Parathyroid adenoma (tissue), 2 donors: ENCODE measurements at regions not wholly inside any gene's neighbourhood (a gene's known extent, or its start where the extent isn't known, plus 50 kb on each side); places are given as distances from the start of the nearest gene placed in this dataset.

ENCODE experiments used
- H2AFZ ChIP-seq: fragments of 300-600 bp; sonication (generic); one replicate; pipeline ENCODE4 v1.7.0; 2017; ENCODE audit warnings: antibody characterized with exemption, mild to moderate bottlenecking
- H3K27ac ChIP-seq: fragments of 300-600 bp; sonication (generic); one replicate; pipeline ENCODE4 v1.7.0; 2017
- H3K27me3 ChIP-seq: fragments of 300-600 bp; sonication (generic); one replicate; pipeline ENCODE4 v1.7.0; 2017; ENCODE audit warnings: low read length; ENCODE audit not compliant: control insufficient read depth, insufficient read depth
- H3K36me3 ChIP-seq: fragments of 300-600 bp; sonication (generic); one replicate; pipeline ENCODE4 v1.7.0; 2017; ENCODE audit warnings: low read length; ENCODE audit not compliant: control insufficient read depth, insufficient read depth
- H3K4me1 ChIP-seq: fragments of 300-600 bp; sonication (generic); one replicate; pipeline ENCODE4 v1.7.0; 2017; ENCODE audit warnings: control low read depth
- H3K4me2 ChIP-seq: fragments of 300-600 bp; sonication (generic); one replicate; pipeline ENCODE4 v1.7.0; 2017; ENCODE audit warnings: low read length
- H3K4me3 ChIP-seq: fragments of 300-600 bp; sonication (generic); one replicate; pipeline ENCODE4 v1.7.0; 2017; ENCODE audit warnings: low read depth, low read length
- H3K79me2 ChIP-seq: fragments of 300-600 bp; sonication (generic); one replicate; pipeline ENCODE4 v1.7.0; 2017; ENCODE audit warnings: control low read depth
- H3K9ac ChIP-seq: fragments of 300-600 bp; sonication (generic); one replicate; pipeline ENCODE4 v1.7.0; 2017; ENCODE audit warnings: mild to moderate bottlenecking
- H3K9me3 ChIP-seq: fragments of 300-600 bp; sonication (generic); one replicate; pipeline ENCODE4 v1.7.0; 2017; ENCODE audit warnings: low read length; ENCODE audit not compliant: control insufficient read depth
- TF ChIP-seq, protein P1 (sequence below): fragments of 300-600 bp; sonication (generic); IDR thresholded peaks from one replicate; pipeline ENCODE4 v1.7.0; 2017; ENCODE audit warnings: antibody characterized with exemption, mild to moderate bottlenecking
- donor health status: primary hyperparathyroidism.

DNA sequence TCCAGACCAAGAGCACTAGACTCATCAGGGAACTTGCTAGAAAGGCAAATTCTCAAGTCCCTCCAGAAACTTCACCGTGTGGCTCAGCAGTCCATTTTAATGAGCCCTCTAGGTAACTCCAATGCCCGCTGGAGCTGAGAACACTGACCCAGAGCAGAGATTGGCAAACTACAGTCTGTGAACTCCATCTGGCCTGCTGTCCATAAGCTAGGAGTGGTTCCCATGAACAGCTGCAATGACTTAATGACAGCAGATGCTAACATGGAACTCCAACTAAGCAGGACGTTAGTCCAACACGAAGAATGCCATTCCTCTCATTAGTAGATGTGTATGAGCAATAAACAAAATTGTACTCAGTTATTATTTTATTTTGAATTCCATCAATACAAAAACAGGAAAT, 371.9 kb downstream of the STK39 start:
- H3K27ac ChIP-seq = no peak overlapping the region
- no peaks in the 10 kb centered on the region for H3K9me3 ChIP-seq
- no peak overlapping the region for H3K9ac ChIP-seq
- H3K4me2 ChIP-seq = no peak overlapping the region
- TF ChIP-seq, protein P1, sequence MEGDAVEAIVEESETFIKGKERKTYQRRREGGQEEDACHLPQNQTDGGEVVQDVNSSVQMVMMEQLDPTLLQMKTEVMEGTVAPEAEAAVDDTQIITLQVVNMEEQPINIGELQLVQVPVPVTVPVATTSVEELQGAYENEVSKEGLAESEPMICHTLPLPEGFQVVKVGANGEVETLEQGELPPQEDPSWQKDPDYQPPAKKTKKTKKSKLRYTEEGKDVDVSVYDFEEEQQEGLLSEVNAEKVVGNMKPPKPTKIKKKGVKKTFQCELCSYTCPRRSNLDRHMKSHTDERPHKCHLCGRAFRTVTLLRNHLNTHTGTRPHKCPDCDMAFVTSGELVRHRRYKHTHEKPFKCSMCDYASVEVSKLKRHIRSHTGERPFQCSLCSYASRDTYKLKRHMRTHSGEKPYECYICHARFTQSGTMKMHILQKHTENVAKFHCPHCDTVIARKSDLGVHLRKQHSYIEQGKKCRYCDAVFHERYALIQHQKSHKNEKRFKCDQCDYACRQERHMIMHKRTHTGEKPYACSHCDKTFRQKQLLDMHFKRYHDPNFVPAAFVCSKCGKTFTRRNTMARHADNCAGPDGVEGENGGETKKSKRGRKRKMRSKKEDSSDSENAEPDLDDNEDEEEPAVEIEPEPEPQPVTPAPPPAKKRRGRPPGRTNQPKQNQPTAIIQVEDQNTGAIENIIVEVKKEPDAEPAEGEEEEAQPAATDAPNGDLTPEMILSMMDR = no peak
- H3K27me3 ChIP-seq = no peaks in the 10 kb centered on the region
- H2AFZ ChIP-seq = no peak overlapping the region
- H3K4me3 ChIP-seq = no peak overlapping the region
- H3K4me1 ChIP-seq = no peaks in the 10 kb centered on the region
- no peaks in the 10 kb centered on the region for H3K79me2 ChIP-seq
- no peaks in the 10 kb centered on the region for H3K36me3 ChIP-seq

DNA sequence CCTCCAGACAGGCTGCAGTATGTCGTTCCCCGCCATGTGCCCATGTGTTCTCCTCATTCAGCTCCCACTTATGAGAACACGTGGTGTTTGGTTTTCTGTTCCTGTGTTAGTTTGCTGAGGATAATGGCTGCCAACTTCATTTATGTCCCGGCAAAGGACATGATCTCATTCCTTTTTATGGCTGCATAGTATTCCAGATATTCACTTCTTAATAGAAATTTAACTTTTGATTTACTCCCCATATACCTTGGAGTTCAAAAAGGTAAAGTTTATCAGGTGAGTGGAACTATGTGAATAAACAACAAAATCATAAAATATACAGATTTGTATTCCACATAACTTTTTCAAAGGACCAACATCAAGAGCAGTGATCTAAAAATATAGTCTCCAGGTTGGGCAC, 372.6 kb downstream of the STK39 start:
- Histone ChIP-seq H3K9me3 (no peaks in the 10 kb centered on the region), H3K4me3 (no peak overlapping the region), H3K27me3 (no peaks in the 10 kb centered on the region), H2AFZ (no peak overlapping the region), H3K27ac (no peak overlapping the region), H3K36me3 (no peaks in the 10 kb centered on the region), H3K4me1 (no peaks in the 10 kb centered on the region), H3K79me2 (no peaks in the 10 kb centered on the region), H3K9ac (no peak overlapping the region), H3K4me2 (no peak overlapping the region)
- TF ChIP-seq, protein P1 = no peak

DNA sequence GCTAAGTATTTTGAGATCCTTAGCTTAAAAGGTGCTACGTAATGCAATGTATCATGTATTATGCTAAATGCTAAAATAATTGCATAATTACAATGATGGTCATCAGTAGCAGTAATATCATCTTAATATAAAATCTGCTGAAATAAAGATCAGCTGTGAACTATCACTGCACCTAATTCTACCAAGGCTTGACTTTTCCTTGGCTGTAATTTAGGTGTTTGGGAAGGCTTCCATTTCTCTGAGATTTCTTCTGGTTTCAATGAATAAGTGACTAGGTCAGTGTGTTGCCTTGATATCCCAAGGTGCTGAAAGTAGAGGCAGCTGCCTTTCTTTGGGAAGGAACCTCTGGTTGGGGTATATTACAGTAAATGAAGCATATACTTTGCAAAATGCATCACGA, 376.1 kb downstream of the STK39 start:
- Histone ChIP-seq H3K4me1 (no peaks in the 10 kb centered on the region), H3K9ac (no peak overlapping the region), H3K9me3 (no peaks in the 10 kb centered on the region), H2AFZ (no peak overlapping the region), H3K4me3 (no peak overlapping the region), H3K27me3 (no peaks in the 10 kb centered on the region), H3K79me2 (no peaks in the 10 kb centered on the region), H3K4me2 (no peak overlapping the region), H3K27ac (no peak overlapping the region), H3K36me3 (no peaks in the 10 kb centered on the region)
- TF ChIP-seq, protein P1 = no peak

DNA sequence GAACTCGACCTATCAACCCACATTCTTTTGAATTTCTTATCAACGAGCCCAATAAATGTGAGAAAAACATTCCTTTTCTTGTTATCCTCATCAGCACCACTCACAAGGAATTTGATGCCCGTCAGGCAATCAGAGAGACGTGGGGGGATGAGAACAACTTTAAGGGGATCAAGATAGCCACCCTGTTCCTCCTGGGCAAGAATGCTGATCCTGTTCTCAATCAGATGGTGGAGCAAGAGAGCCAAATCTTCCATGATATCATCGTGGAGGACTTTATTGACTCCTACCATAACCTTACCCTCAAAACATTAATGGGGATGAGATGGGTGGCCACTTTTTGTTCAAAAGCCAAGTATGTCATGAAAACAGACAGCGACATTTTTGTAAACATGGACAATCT, 378.2 kb downstream of the STK39 start:
- Histone ChIP-seq H3K27me3 (no peaks in the 10 kb centered on the region), H3K9ac (no peak overlapping the region), H3K4me2 (no peak overlapping the region), H3K27ac (no peak overlapping the region), H3K9me3 (no peaks in the 10 kb centered on the region), H3K4me1 (no peaks in the 10 kb centered on the region), H3K4me3 (no peak overlapping the region), H3K79me2 (no peaks in the 10 kb centered on the region), H2AFZ (no peak overlapping the region), H3K36me3 (no peaks in the 10 kb centered on the region)
- TF ChIP-seq, protein P1 = no peak

DNA sequence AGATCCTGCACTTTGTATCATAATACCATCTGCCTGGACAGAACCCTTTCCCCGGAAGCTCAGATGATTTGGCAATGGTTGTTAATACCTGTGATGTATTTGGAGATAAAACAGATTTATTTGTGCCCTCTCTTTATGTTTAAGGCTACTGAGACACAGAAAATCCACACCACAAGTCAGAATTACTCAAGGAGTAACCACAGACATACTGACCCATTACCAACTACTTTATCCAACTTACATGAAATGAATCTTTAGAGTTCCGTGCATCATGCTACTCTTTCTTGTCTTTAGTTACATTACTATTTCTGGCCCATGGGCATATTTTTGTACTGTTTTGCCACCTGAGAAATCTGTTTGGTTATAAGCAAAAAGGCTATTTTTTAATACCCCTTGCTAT, 384.0 kb downstream of the STK39 start:
- no peak overlapping the region for H3K9ac ChIP-seq
- H3K4me1 ChIP-seq = no peaks in the 10 kb centered on the region
- H3K9me3 ChIP-seq = no peaks in the 10 kb centered on the region
- TF ChIP-seq, protein P1 = no peak
- H3K27ac ChIP-seq = no peak overlapping the region
- no peak overlapping the region for H2AFZ ChIP-seq
- H3K27me3 ChIP-seq = no peaks in the 10 kb centered on the region
- no peak overlapping the region for H3K4me3 ChIP-seq
- no peaks in the 10 kb centered on the region for H3K79me2 ChIP-seq
- no peaks in the 10 kb centered on the region for H3K36me3 ChIP-seq
- no peak overlapping the region for H3K4me2 ChIP-seq
